T-helper 2 cell treated with Interferon-gamma antibody and Interleukin-4, amounts not matched to agents 5 μg/mL and 100 μg/mL, for 36 hours (primary cell): ENCODE measurements at regions not wholly inside any gene's neighbourhood (a gene's known extent, or its start where the extent isn't known, plus 50 kb on each side); places are given as distances from the start of the nearest gene placed in this dataset.
"Not testable (repeated sequence)": the region's sequence is repeated elsewhere in the genome, so short reads cannot be mapped to it uniquely, and the experiment has no call there.

Experiments used
- DNase-seq: peaks from one replicate; pipeline ENCODE4 v3.0.0; 2021; ENCODE audit warnings: low spot score
- H3K27ac Mint-ChIP-seq: one replicate; pipeline ENCODE4 v1.8.0; 2021; ENCODE audit warnings: mild to moderate bottlenecking, mixed read lengths
- H3K27me3 Mint-ChIP-seq: one replicate; pipeline ENCODE4 v1.8.0; 2021; ENCODE audit warnings: low read depth, mixed read lengths
- H3K36me3 Mint-ChIP-seq: one replicate; pipeline ENCODE4 v1.8.0; 2021; ENCODE audit warnings: low read depth, mixed read lengths
- H3K4me1 Mint-ChIP-seq: one replicate; pipeline ENCODE4 v1.8.0; 2021; ENCODE audit warnings: low read depth, mixed read lengths
- H3K4me3 Mint-ChIP-seq: one replicate; pipeline ENCODE4 v1.8.0; 2022; ENCODE audit warnings: mild to moderate bottlenecking, moderate library complexity, mixed read lengths
- H3K9me3 Mint-ChIP-seq: one replicate; pipeline ENCODE4 v1.8.0; 2021; ENCODE audit warnings: mixed read lengths

GRCh38 chr2:153657651-153658050 lies 179.1 kb upstream of the RPRM start:
- Mint-ChIP-seq H3K27ac (no peak overlapping the region), H3K9me3 (peaks cover 6% of the 10 kb centered on the region), H3K4me1 (no peaks in the 10 kb centered on the region), H3K4me3 (no peak overlapping the region), H3K36me3 (no peaks in the 10 kb centered on the region), H3K27me3 (no peaks in the 10 kb centered on the region)
- DNase-seq: no peak

GRCh38 chr2:153661801-153662200 lies 183.2 kb upstream of the RPRM start:
- Mint-ChIP-seq H3K4me1 (no peaks in the 10 kb centered on the region), H3K36me3 (no peaks in the 10 kb centered on the region), H3K27ac (no peak overlapping the region), H3K4me3 (no peak overlapping the region), H3K9me3 (peaks cover 6% of the 10 kb centered on the region), H3K27me3 (no peaks in the 10 kb centered on the region)
- no peak for DNase-seq

DNA sequence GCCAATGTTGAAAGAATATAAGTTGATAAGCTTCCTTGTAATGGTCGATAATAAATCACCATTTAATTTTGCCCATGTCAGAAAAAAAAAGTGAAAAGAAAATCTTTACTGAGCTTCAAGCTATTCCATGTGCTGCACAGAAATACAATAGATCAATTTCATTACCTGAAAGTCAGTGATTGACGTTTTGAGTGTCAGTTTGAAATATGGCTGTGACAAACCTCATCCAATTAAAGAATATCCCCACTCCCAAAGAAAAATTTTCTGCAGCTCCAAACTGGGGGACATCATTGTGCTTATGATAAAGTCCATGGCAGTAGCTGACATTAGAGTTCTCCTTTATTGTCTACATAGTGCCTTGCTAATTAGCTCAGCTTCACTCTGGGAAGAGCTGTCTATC lies 184.8 kb upstream of the RPRM start:
- Mint-ChIP-seq H3K9me3 (peaks cover 8% of the 10 kb centered on the region), H3K36me3 (no peaks in the 10 kb centered on the region), H3K4me3 (no peak overlapping the region), H3K27me3 (no peaks in the 10 kb centered on the region), H3K27ac (no peak overlapping the region), H3K4me1 (no peaks in the 10 kb centered on the region)
- DNase-seq: no peak

DNA sequence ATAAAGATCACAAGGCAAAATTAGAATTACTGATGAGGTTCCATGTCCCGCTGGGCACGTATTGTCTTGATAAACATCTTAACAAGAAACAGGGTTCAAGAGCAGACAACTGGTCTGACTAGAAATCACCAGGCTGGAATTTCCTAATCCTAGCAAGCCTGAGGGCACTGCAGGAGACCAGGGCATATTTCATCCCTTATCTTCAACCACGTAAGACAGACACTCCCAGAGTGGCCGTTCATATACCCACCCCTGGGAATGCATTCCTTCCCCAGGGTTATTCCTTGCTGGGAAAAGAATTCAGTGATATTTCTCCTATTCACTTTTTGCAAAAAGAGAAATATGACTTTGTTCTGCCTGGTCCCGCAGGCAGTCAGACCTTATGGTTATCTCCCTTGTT lies 185.4 kb upstream of the RPRM start:
- H3K27ac Mint-ChIP-seq, H3K36me3 Mint-ChIP-seq, DNase-seq, H3K4me1 Mint-ChIP-seq, H3K9me3 Mint-ChIP-seq, H3K27me3 Mint-ChIP-seq, H3K4me3 Mint-ChIP-seq: not testable (repeated sequence)

DNA sequence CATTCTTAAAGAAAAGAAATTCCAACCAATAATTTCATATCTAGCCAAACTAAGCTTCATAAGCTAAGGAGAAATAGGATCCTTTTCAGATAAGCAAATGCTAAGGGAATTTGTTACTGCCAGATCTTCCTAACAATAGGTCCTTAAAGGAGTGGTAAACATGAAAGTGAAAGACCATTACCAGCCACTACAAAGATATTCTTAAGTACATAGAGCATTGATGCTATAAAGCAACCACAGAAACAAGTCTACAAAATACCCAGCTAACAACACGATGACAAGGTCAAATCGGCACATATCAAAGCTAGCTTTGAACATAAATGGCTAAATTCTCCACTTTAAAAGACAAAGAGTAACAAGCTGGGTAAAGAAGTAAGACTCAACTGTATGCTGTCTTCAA lies 188.9 kb upstream of the RPRM start:
- no peak overlapping the region for H3K27ac Mint-ChIP-seq
- no peak overlapping the region for H3K4me3 Mint-ChIP-seq
- no peak for DNase-seq
- H3K4me1 Mint-ChIP-seq: no peaks in the 10 kb centered on the region
- no peaks in the 10 kb centered on the region for H3K27me3 Mint-ChIP-seq
- no peaks in the 10 kb centered on the region for H3K36me3 Mint-ChIP-seq
- H3K9me3 Mint-ChIP-seq: peaks cover 17% of the 10 kb centered on the region

DNA sequence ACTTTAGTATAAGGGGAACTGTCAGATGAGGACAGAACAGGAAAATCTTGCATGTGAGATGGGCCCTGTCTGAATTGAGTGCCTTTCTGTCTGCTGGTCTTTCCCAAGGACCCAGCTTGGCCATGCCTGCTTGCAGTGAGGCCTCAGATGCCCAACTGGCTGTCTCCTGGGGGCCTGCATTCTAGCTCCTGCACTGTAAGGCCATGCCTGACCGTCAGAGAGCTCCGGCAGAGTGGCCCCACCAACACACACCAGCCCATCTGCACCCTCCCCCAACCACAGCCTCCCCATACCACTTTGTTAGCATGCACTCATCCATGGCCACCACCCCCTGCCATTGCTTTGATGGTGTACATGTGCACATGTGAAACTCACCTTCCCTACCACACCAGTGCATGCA lies 190.4 kb upstream of the RPRM start:
- H3K27me3 Mint-ChIP-seq: no peaks in the 10 kb centered on the region
- H3K27ac Mint-ChIP-seq: no peak overlapping the region
- DNase-seq: no peak
- H3K36me3 Mint-ChIP-seq: no peaks in the 10 kb centered on the region
- H3K9me3 Mint-ChIP-seq: peaks cover 26% of the 10 kb centered on the region
- H3K4me1 Mint-ChIP-seq: no peaks in the 10 kb centered on the region
- no peak overlapping the region for H3K4me3 Mint-ChIP-seq

GRCh38 chr2:153710128-153710527 lies 161.6 kb upstream of the GALNT13 start:
- H3K27ac Mint-ChIP-seq: no peak overlapping the region
- no peaks in the 10 kb centered on the region for H3K36me3 Mint-ChIP-seq
- H3K4me1 Mint-ChIP-seq: no peaks in the 10 kb centered on the region
- H3K27me3 Mint-ChIP-seq: no peaks in the 10 kb centered on the region
- H3K4me3 Mint-ChIP-seq: no peak overlapping the region
- no peak for DNase-seq
- peaks cover 10% of the 10 kb centered on the region for H3K9me3 Mint-ChIP-seq

GRCh38 chr2:153715218-153715850 lies 156.4 kb upstream of the GALNT13 start:
- Mint-ChIP-seq H3K27me3 (no peaks in the 10 kb centered on the region), H3K4me1 (no peaks in the 10 kb centered on the region), H3K4me3 (no peak overlapping the region), H3K9me3 (peaks cover 8% of the 10 kb centered on the region), H3K36me3 (no peaks in the 10 kb centered on the region), H3K27ac (no peak overlapping the region)
- DNase-seq: no peak

DNA sequence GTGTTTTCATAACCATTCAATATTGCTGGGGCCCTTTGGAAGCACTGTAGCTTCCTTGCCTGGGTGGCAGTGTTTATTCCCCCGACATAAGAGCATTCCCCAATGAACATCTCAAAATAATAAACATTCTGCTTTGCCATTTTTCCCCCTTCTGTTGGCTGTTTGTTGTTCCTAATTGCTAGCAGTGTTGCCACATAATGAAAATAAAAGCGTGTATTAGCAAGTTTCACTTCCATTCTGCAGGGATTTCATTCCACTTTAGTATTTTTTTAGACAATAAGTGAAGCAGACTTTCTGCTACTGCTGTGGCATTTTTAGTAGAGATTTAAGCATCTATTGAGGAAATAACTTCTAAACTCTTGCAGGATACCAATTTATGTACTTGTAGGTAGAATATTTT lies 154.7 kb upstream of the GALNT13 start:
- Mint-ChIP-seq H3K9me3 (peaks cover 8% of the 10 kb centered on the region), H3K36me3 (no peaks in the 10 kb centered on the region), H3K4me1 (no peaks in the 10 kb centered on the region), H3K27me3 (no peaks in the 10 kb centered on the region), H3K4me3 (no peak overlapping the region), H3K27ac (no peak overlapping the region)
- no peak for DNase-seq

GRCh38 chr2:153739394-153739793 lies 132.3 kb upstream of the GALNT13 start:
- no peak overlapping the region for H3K27ac Mint-ChIP-seq
- H3K36me3 Mint-ChIP-seq: no peaks in the 10 kb centered on the region
- peaks cover 22% of the 10 kb centered on the region for H3K9me3 Mint-ChIP-seq
- H3K4me3 Mint-ChIP-seq: no peak overlapping the region
- no peak for DNase-seq
- H3K27me3 Mint-ChIP-seq: no peaks in the 10 kb centered on the region
- H3K4me1 Mint-ChIP-seq: no peaks in the 10 kb centered on the region

- no peaks in the 10 kb centered on the region for H3K27me3 Mint-ChIP-seq
- no peak overlapping the region for H3K27ac Mint-ChIP-seq
- no peak overlapping the region for H3K4me3 Mint-ChIP-seq
- no peak for DNase-seq
- peaks cover 74% of the 10 kb centered on the region for H3K9me3 Mint-ChIP-seq
- H3K36me3 Mint-ChIP-seq: no peaks in the 10 kb centered on the region
- H3K4me1 Mint-ChIP-seq: no peaks in the 10 kb centered on the region
Measured at GRCh38 chr2:153761936-153762335, 109.8 kb upstream of the GALNT13 start.

GRCh38 chr2:153766415-153766814 lies 105.3 kb upstream of the GALNT13 start:
- Mint-ChIP-seq H3K9me3 (peaks cover 69% of the 10 kb centered on the region), H3K27me3 (no peaks in the 10 kb centered on the region), H3K36me3 (no peaks in the 10 kb centered on the region), H3K27ac (no peak overlapping the region), H3K4me3 (no peak overlapping the region), H3K4me1 (no peaks in the 10 kb centered on the region)
- no peak for DNase-seq

DNA sequence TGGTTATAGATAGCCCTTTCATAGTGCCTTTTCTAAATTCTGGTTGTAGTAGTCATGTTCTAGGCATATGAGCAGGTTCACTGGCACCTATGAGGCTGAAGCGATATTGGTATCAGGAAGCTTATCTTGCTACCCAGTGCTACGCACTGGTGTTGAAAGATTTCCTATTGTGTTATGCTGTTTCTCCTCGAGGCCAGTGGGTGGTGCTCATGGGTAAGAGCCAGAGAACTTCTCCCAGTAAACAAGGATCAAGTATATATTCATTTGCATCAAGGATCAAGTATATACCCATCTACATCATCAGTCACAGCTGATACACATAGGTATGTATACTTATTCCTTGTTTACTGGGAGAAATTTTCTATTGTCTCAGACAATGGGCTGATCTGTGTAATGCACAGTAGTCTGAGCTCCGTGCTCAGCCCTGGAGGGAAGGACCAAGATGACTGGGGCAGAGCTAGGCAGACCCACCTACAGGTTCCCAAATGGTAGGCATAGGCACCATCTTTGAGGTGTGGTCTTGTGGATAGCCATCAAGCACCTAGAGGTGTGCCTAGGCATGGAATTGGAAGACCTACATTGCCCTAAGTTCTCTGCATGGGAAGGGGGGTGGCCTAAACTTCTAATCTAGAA lies 101.2 kb upstream of the GALNT13 start:
- no peaks in the 10 kb centered on the region for H3K4me1 Mint-ChIP-seq
- H3K27ac Mint-ChIP-seq: no peak overlapping the region
- no peak overlapping the region for H3K4me3 Mint-ChIP-seq
- no peaks in the 10 kb centered on the region for H3K36me3 Mint-ChIP-seq
- DNase-seq: no peak
- H3K27me3 Mint-ChIP-seq: no peaks in the 10 kb centered on the region
- H3K9me3 Mint-ChIP-seq: peaks cover 49% of the 10 kb centered on the region

DNA sequence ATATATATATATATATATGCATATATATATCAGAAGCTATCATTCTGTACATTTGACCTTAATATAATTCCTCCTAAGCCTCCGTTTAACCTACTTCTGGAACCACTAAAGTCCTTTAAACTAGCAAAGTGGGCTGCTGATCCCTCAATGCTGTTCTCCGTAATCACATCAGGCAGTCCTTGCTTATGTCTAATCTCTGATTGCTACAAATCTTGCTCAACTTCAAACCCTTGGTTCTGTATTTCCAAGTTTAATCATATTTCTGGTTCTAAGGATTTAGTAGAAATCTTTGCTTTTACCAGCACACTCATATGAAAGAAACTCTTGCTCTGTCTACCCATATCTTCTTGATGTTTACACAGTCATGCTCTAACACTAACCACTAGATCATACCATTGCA lies 91.5 kb upstream of the GALNT13 start:
- H3K27me3 Mint-ChIP-seq: no peaks in the 10 kb centered on the region
- peaks cover 11% of the 10 kb centered on the region for H3K9me3 Mint-ChIP-seq
- no peak for DNase-seq
- no peak overlapping the region for H3K4me3 Mint-ChIP-seq
- H3K36me3 Mint-ChIP-seq: no peaks in the 10 kb centered on the region
- H3K27ac Mint-ChIP-seq: no peak overlapping the region
- H3K4me1 Mint-ChIP-seq: no peaks in the 10 kb centered on the region

- Mint-ChIP-seq H3K27ac (no peak overlapping the region), H3K9me3 (peaks cover 33% of the 10 kb centered on the region), H3K36me3 (no peaks in the 10 kb centered on the region), H3K4me3 (no peak overlapping the region), H3K4me1 (no peaks in the 10 kb centered on the region), H3K27me3 (no peaks in the 10 kb centered on the region)
- DNase-seq: no peak
Measured at GRCh38 chr2:153786016-153786415, 85.7 kb upstream of the GALNT13 start.
